ENCODE measurements at regions not wholly inside any gene's neighbourhood (a gene's known extent, or its start where the extent isn't known, plus 50 kb on each side); places are given as distances from the start of the nearest gene placed in this dataset.

GRCh38 chr12:131507094-131507493 is 203.8 kb upstream of the SFSWAP start:
- Histone ChIP-seq H2BK20ac (ENCODE audit: low read length) (no peak overlapping the region), H3K14ac (ENCODE audit: insufficient read length) (no peak overlapping the region), H3K9ac (replicated peaks in 1 of 4; ENCODE audit: extremely low read depth in 1 of 4, low read depth in 3 of 4, low read length in 3 of 4) (no peak overlapping the region), H4K8ac (ENCODE audit: extremely low read depth, insufficient read depth, low read length) (no peak overlapping the region), H3K4ac (replicated peaks; ENCODE audit: insufficient read length, low read depth, low read length) (no peak overlapping the region), H2BK5ac (ENCODE audit: low read depth, low read length) (no peak overlapping the region), H3K27me3 (replicated peaks in 1 of 4; ENCODE audit: control insufficient read depth in 3 of 4, extremely low read depth in 1 of 4, insufficient read depth in 3 of 4, low read length in 3 of 4) (no peaks in the 10 kb centered on the region), H2BK12ac (ENCODE audit: low read depth, low read length) (no peak overlapping the region; the same call in 1 of the 2 replicates), H2AFZ (ENCODE audit: low read length) (no peak overlapping the region), H3K79me2 (ENCODE audit: control insufficient read depth in 1 of 2, insufficient read depth in 2 of 2, low read length in 2 of 2) (no peaks in the 10 kb centered on the region), H4K91ac (replicated peaks; ENCODE audit: insufficient read length, low read length) (no peak overlapping the region), H3K56ac (replicated peaks; ENCODE audit: insufficient read length, low read depth, low read length) (no peak overlapping the region), H3K27ac (ENCODE audit: low read depth, low read length) (no peak overlapping the region), H3K4me3 (ENCODE audit: extremely low read depth in 1 of 4, insufficient read depth in 2 of 4, low read depth in 3 of 4, low read length in 4 of 4) (no peak overlapping the region), H3K4me2 (ENCODE audit: insufficient read depth in 1 of 2, low read depth in 2 of 2, low read length in 2 of 2) (no peak overlapping the region), H2AK5ac (ENCODE audit: low read depth, low read length) (no peak overlapping the region), H3K18ac (ENCODE audit: extremely low read depth, low read length) (no peak overlapping the region), H3K36me3 (ENCODE audit: control insufficient read depth in 2 of 4, insufficient read depth in 4 of 4, low read length in 3 of 4) (no peaks in the 10 kb centered on the region), H3K4me1 (replicated peaks in 1 of 4; ENCODE audit: control insufficient read depth in 3 of 4, insufficient read depth in 4 of 4, low read length in 3 of 4) (peaks cover 0 to 10% (median 5%) of the 10 kb centered on the region in 4 experiments; a peak in 5 of 7 replicates), H3K23ac (ENCODE audit: insufficient read length) (no peak overlapping the region), H3K9me3 (ENCODE audit: insufficient read depth in 2 of 2, low read depth in 1 of 2, low read length in 1 of 2) (no peaks in the 10 kb centered on the region), H4K20me1 (replicated peaks in 1 of 2; ENCODE audit: control insufficient read depth in 1 of 2, insufficient read depth in 2 of 2, low read length in 2 of 2) (no peaks in the 10 kb centered on the region), H4K5ac (ENCODE audit: insufficient read length, low read depth, low read length) (no peak overlapping the region), H3K79me1 (ENCODE audit: low read depth, low read length) (no peaks in the 10 kb centered on the region), H2BK15ac (ENCODE audit: low read length) (no peak overlapping the region), H2BK120ac (replicated peaks; ENCODE audit: low read depth, low read length) (no peak overlapping the region), H3K23me2 (ENCODE audit: low read depth, low read length) (no peaks in the 10 kb centered on the region)
- CTCF ChIA-PET (ENCODE audit: partially characterized antibody) = no interaction called here
- TF ChIP-seq SIX5 (IDR thresholded peaks at IDR 0.05; ENCODE audit: low read depth, low read length) (no peak), BCL11A (IDR thresholded peaks at IDR 0.05; ENCODE audit: low read depth in 2 of 2, low read length in 2 of 2) (no peak), SP4 (IDR thresholded peaks at IDR 0.05; ENCODE audit: low read length) (no peak), HDAC2 (IDR thresholded peaks at IDR 0.05; ENCODE audit: borderline replicate concordance in 1 of 2, low read depth in 2 of 2, low read length in 2 of 2) (no peak), GTF2F1 (IDR thresholded peaks at IDR 0.05; ENCODE audit: borderline replicate concordance, low read depth, low read length) (no peak), BRCA1 (IDR thresholded peaks at IDR 0.05; ENCODE audit: low read depth, low read length) (no peak), KDM5A (IDR thresholded peaks at IDR 0.05; ENCODE audit: low read length) (no peak), SP1 (IDR thresholded peaks at IDR 0.05; ENCODE audit: low read depth, low read length) (no peak), CHD2 (IDR thresholded peaks at IDR 0.05; ENCODE audit: low read length) (no peak), POLR2A (IDR thresholded peaks at IDR 0.05; ENCODE audit: control extremely low read depth in 1 of 2, low read depth in 2 of 2, low read length in 2 of 2) (no peak), MAFK (IDR thresholded peaks at IDR 0.05; ENCODE audit: low read depth, low read length) (no peak), ZNF274 (IDR thresholded peaks at IDR 0.05; ENCODE audit: borderline replicate concordance, extremely low read depth, low read length) (no peak), SP2 (IDR thresholded peaks at IDR 0.05; ENCODE audit: low read length) (no peak), JUND (IDR thresholded peaks at IDR 0.05; ENCODE audit: low read length) (no peak), TAF7 (optimal IDR thresholded peaks at IDR 0.05; ENCODE audit: borderline replicate concordance, low read depth, low read length) (no peak), SIN3A (conservative IDR thresholded peaks at IDR 0.05 in 1 of 2, IDR thresholded peaks at IDR 0.05 in 1 of 2; ENCODE audit: low read depth in 1 of 2, low read length in 2 of 2) (no peak)
- POLR2A ChIA-PET (ENCODE audit: partially characterized antibody) = no interaction called here
- 94% methylated on average over 4 of the region's 4 CpGs; no CpG with 5 or more reads in 1 of the 2 experiments for WGBS, 2 experiments (ENCODE audit: extremely low coverage in 1 of 2, insufficient coverage in 1 of 2, insufficient read length in 1 of 2, insufficient replicate concordance in 2 of 2, low coverage in 1 of 2, low lambda C conversion rate in 2 of 2, missing lambda C conversion rate in 1 of 2)
- DNase-seq (ENCODE audit: low read depth in 1 of 2, low spot score in 2 of 2) = no peak
- no peak for FAIRE-seq

Data from H1 (cell line).